H9 (cell line): ENCODE measurements at regions not wholly inside any gene's neighbourhood (a gene's known extent, or its start where the extent isn't known, plus 50 kb on each side); places are given as distances from the start of the nearest gene placed in this dataset.

Experiments
- DNase-seq: peaks from one replicate; pipeline ENCODE4 v3.0.0-alpha.2; 2017
- H2AFZ ChIP-seq: one replicate; pipeline ENCODE4 v1.6.1; 2013; ENCODE audit warnings: mild to moderate bottlenecking, low read length, control low read depth, moderate library complexity
- H2AK5ac ChIP-seq: 2 replicates; pipeline ENCODE4 v1.6.1; 2013; ENCODE audit warnings: low read length, control low read depth, mixed read lengths; ENCODE audit not compliant: insufficient read length
- H2BK120ac ChIP-seq: one replicate; pipeline ENCODE4 v1.6.1; 2013; ENCODE audit warnings: low read depth, mild to moderate bottlenecking, low read length, control low read depth, inconsistent platforms; ENCODE audit not compliant: poor library complexity, severe bottlenecking
- H2BK12ac ChIP-seq: 2 replicates; pipeline ENCODE4 v1.6.1; 2013; ENCODE audit warnings: low read length, control low read depth, mixed read lengths, low read depth; ENCODE audit not compliant: insufficient read length
- H2BK15ac ChIP-seq: 2 replicates; pipeline ENCODE4 v1.6.1; 2013; ENCODE audit warnings: low read depth, low read length, control low read depth
- H2BK20ac ChIP-seq: one replicate; pipeline ENCODE4 v1.6.1; 2013; ENCODE audit warnings: low read depth, mild to moderate bottlenecking, low read length, control low read depth, inconsistent platforms; ENCODE audit not compliant: poor library complexity, severe bottlenecking
- H2BK5ac ChIP-seq: 2 replicates; pipeline ENCODE4 v1.6.1; 2013; ENCODE audit warnings: low read length, control low read depth, mixed read lengths; ENCODE audit not compliant: insufficient read length
- H3K14ac ChIP-seq: 2 replicates; pipeline ENCODE4 v1.6.1; 2013; ENCODE audit warnings: low read length, control low read depth; ENCODE audit not compliant: insufficient read depth
- H3K18ac ChIP-seq: 2 replicates; pipeline ENCODE4 v1.6.1; 2013; ENCODE audit warnings: low read depth, mild to moderate bottlenecking, mixed read lengths, low read length, control low read depth; ENCODE audit not compliant: insufficient read length
- H3K23ac ChIP-seq: 2 replicates; pipeline ENCODE4 v1.6.1; 2013; ENCODE audit warnings: low read length, control low read depth, mixed read lengths, low read depth; ENCODE audit not compliant: insufficient read length
- H3K23me2 ChIP-seq: 2 replicates; pipeline ENCODE4 v1.6.1; 2013; ENCODE audit warnings: low read depth, mild to moderate bottlenecking, mixed read lengths, low read length, control low read depth; ENCODE audit not compliant: insufficient read length, poor library complexity, severe bottlenecking
- H3K27ac ChIP-seq: 2 replicates; pipeline ENCODE4 v1.5.1; 2013; ENCODE audit warnings: low read length, control low read depth, mixed read lengths, low read depth; ENCODE audit not compliant: insufficient read length
- H3K27me3 ChIP-seq: 2 replicates; pipeline ENCODE4 v1.6.1; 2013; ENCODE audit warnings: low read length, control low read depth, inconsistent platforms; ENCODE audit not compliant: insufficient read depth
- H3K4ac ChIP-seq: 2 replicates; pipeline ENCODE4 v1.6.1; 2013; ENCODE audit warnings: low read depth, mild to moderate bottlenecking, control low read depth, inconsistent platforms, low read length, moderate library complexity
- H3K4me1 ChIP-seq: 2 replicates; pipeline ENCODE4 v1.6.1; 2013; ENCODE audit warnings: low read length, control low read depth, inconsistent platforms; ENCODE audit not compliant: insufficient read depth
- H3K4me2 ChIP-seq: 2 replicates; pipeline ENCODE4 v1.6.1; 2013; ENCODE audit warnings: low read length, control low read depth, mixed read lengths; ENCODE audit not compliant: insufficient read length, insufficient read depth
- H3K56ac ChIP-seq: 2 replicates; pipeline ENCODE4 v1.6.1; 2013; ENCODE audit warnings: low read depth, mild to moderate bottlenecking, mixed read lengths, low read length, control low read depth; ENCODE audit not compliant: insufficient read length
- H3K79me1 ChIP-seq: 2 replicates; pipeline ENCODE4 v1.6.1; 2013; ENCODE audit warnings: low read depth, mild to moderate bottlenecking, moderate library complexity, low read length, control low read depth, inconsistent platforms; ENCODE audit not compliant: insufficient read depth, poor library complexity, severe bottlenecking
- H3K79me2 ChIP-seq: 2 replicates; pipeline ENCODE4 v1.6.1; 2013; ENCODE audit warnings: low read length, control low read depth, inconsistent platforms; ENCODE audit not compliant: insufficient read depth
- H3K9ac ChIP-seq: 2 replicates; pipeline ENCODE4 v1.6.1; 2013; ENCODE audit warnings: low read length, control low read depth, mixed read lengths; ENCODE audit not compliant: insufficient read length; ENCODE audit errors: extremely low read depth
- H3K9me3 ChIP-seq: one replicate; pipeline ENCODE4 v1.6.1; 2013; ENCODE audit warnings: low read depth, low read length, inconsistent platforms; ENCODE audit not compliant: control insufficient read depth
- H3T11ph ChIP-seq: one replicate; pipeline ENCODE4 v1.6.1; 2013; ENCODE audit warnings: mild to moderate bottlenecking, low read length, control low read depth, inconsistent platforms
- H4K20me1 ChIP-seq: one replicate; pipeline ENCODE4 v1.6.1; 2013; ENCODE audit not compliant: control insufficient read depth, insufficient read length, insufficient read depth
- H4K5ac ChIP-seq: 2 replicates; pipeline ENCODE4 v1.6.1; 2013; ENCODE audit warnings: low read depth, mild to moderate bottlenecking, mixed read lengths, low read length, control low read depth; ENCODE audit not compliant: insufficient read length
- H4K8ac ChIP-seq: replicated peaks from 2 replicates; pipeline ENCODE4 v1.6.1; 2013; ENCODE audit warnings: low read length, control low read depth, mixed read lengths, low read depth; ENCODE audit not compliant: insufficient read length
- H4K91ac ChIP-seq: 2 replicates; pipeline ENCODE4 v1.6.1; 2013; ENCODE audit warnings: low read depth, mild to moderate bottlenecking, moderate library complexity, mixed read lengths, low read length, control low read depth; ENCODE audit not compliant: insufficient read length
- H3K27ac Mint-ChIP-seq, 3 experiments: 2 replicates in 2 of 3; 3 replicates in 1 of 3; pipeline ENCODE4 v1.8.0; 2020 to 2021; ENCODE audit warnings: mixed read lengths in 3 of 3, mild to moderate bottlenecking in 1 of 3, moderate library complexity in 1 of 3
- H3K27me3 Mint-ChIP-seq: 2 replicates; pipeline ENCODE4 v1.8.0; 2021; ENCODE audit warnings: low read depth, mild to moderate bottlenecking, moderate library complexity, mixed read lengths
- H3K36me3 Mint-ChIP-seq, 3 experiments: 2 replicates in 2 of 3; 3 replicates in 1 of 3; pipeline ENCODE4 v1.8.0; 2020 to 2021; ENCODE audit warnings: low read depth in 3 of 3, mixed read lengths in 3 of 3; ENCODE audit not compliant: insufficient read depth in 1 of 3
- H3K4me1 Mint-ChIP-seq, 2 experiments: 2 replicates each; pipeline ENCODE4 v1.8.0; 2020; ENCODE audit warnings: mixed read lengths in 2 of 2
- H3K4me3 Mint-ChIP-seq, 2 experiments: 2 replicates in 1 of 2; 3 replicates in 1 of 2; pipeline ENCODE4 v1.8.0; 2020 to 2021; ENCODE audit warnings: mild to moderate bottlenecking in 2 of 2, mixed read lengths in 2 of 2, moderate library complexity in 1 of 2
- H3K9me3 Mint-ChIP-seq, 2 experiments: 2 replicates in 1 of 2; 3 replicates in 1 of 2; pipeline ENCODE4 v1.8.0; 2020; ENCODE audit warnings: mild to moderate bottlenecking in 2 of 2, mixed read lengths in 2 of 2, moderate library complexity in 1 of 2
- CTCF ChIP-seq: fragments of 200-600 bp; sonication (generic); conservative IDR thresholded peaks from 3 replicates; pipeline ENCODE4 v1.8.0; 2021; ENCODE audit warnings: antibody characterized with exemption, mild to moderate bottlenecking
- WGBS: extraction: QIAGEN DNeasy Blood & Tissue Kit; methylation state at CpG from one replicate; pipeline ENCODE4 v1.1.7; 2013; ENCODE audit warnings: missing lambda C conversion rate, low lambda C conversion rate, mixed read lengths; ENCODE audit not compliant: insufficient read length; ENCODE audit errors: extremely low coverage; 5-methylcytosine and 5-hydroxymethylcytosine counted together

- H3K27me3 ChIP-seq: no peaks in the 10 kb centered on the region
- no peak overlapping the region for H2BK20ac ChIP-seq
- WGBS: no CpG with 5 or more reads among the region's 7 CpGs
Observed at GRCh38 chr12:13316587-13317246, 120.2 kb downstream of the EMP1 start.

More at GRCh38 chr12:13316587-13317246, 120.2 kb downstream of the EMP1 start:
- Histone ChIP-seq H3K4me1 (peaks cover 8% of the 10 kb centered on the region), H3K23ac (no peak overlapping the region), H2BK12ac (no peak overlapping the region), H3K9ac (no peak overlapping the region), H4K5ac (no peak overlapping the region), H3K79me2 (no peaks in the 10 kb centered on the region), H2BK5ac (no peak overlapping the region), H4K91ac (no peak overlapping the region), H3K9me3 (peaks cover 9% of the 10 kb centered on the region), H3T11ph (no peak overlapping the region), H3K79me1 (no peaks in the 10 kb centered on the region), H2BK15ac (no peak overlapping the region), H3K4ac (no peak overlapping the region), H2AK5ac (no peak overlapping the region), H2BK120ac (no peak overlapping the region), H3K27ac (no peak overlapping the region), H3K4me2 (no peak overlapping the region), H4K8ac (no peak overlapping the region), H3K14ac (no peak overlapping the region), H3K18ac (no peak overlapping the region), H3K23me2 (no peaks in the 10 kb centered on the region), H2AFZ (no peak overlapping the region), H4K20me1 (no peaks in the 10 kb centered on the region), H3K56ac (no peak overlapping the region)
- H3K36me3 Mint-ChIP-seq: peaks cover 4 to 13% (median 10%) of the 10 kb centered on the region in 3 experiments; a peak in 6 of 7 replicates
- no peak for DNase-seq
- TF ChIP-seq CTCF: no peak
- no peaks in the 10 kb centered on the region; the same call in 1 of the 2 replicates for H3K27me3 Mint-ChIP-seq
- peaks cover 12 to 14% of the 10 kb centered on the region in 2 experiments; a peak in 4 of 5 replicates for H3K9me3 Mint-ChIP-seq
- H3K27ac Mint-ChIP-seq: peak overlapping the region in 1 of 3 experiments; percentile 78; a peak in 1 of 7 replicates
- no peak overlapping the region for H3K4me3 Mint-ChIP-seq
- peaks cover 16 to 20% of the 10 kb centered on the region in 2 experiments for H3K4me1 Mint-ChIP-seq
